Panc1 (cell line): ENCODE measurements at regions not wholly inside any gene's neighbourhood (a gene's known extent, or its start where the extent isn't known, plus 50 kb on each side); places are given as distances from the start of the nearest gene placed in this dataset.

ENCODE experiments used
- ATAC-seq: fragments of 200-7000 bp; cut with Tn5 transposase; 2 replicates; pipeline ENCODE4 v1.9.1; 2020; ENCODE audit warnings: mild to moderate bottlenecking, moderate library complexity
- BruUV-seq: library from RNA; stranded (reverse); fragments of 400-500 nt; replicated peaks from 2 replicates; lab custom pipeline; 2021; lab: Mats Ljungman, UMichigan
- CTCF ChIA-PET: fragments of 300-600 bp; sonication (Branson Sonifier 250); formaldehyde crosslinking; loops from one replicate; lab custom pipeline; 2022; ENCODE audit warnings: antibody characterized with exemption; lab: Charles Lee
- POLR2A ChIA-PET: fragments of 300-600 bp; sonication (Branson Sonifier 250); formaldehyde crosslinking; loops from one replicate; lab custom pipeline; 2022; ENCODE audit warnings: antibody characterized with exemption; lab: Charles Lee
- DNase-seq: peaks from one replicate; pipeline ENCODE4 v3.0.0-alpha.2; 2010; ENCODE audit warnings: low read depth, low spot score
- H3K27ac ChIP-seq: 2 replicates; pipeline ENCODE4 v1.5.1; 2011; ENCODE audit warnings: mild to moderate bottlenecking, low read length, inconsistent platforms
- H3K27me3 ChIP-seq: fragments of 200-500 bp; sonication (Bioruptor generic); 2 replicates; pipeline ENCODE4 v1.6.0; 2014; ENCODE audit warnings: low read length, inconsistent platforms; ENCODE audit not compliant: control insufficient read depth, insufficient read depth
- H3K36me3 ChIP-seq: fragments of 200-500 bp; sonication (Bioruptor generic); 2 replicates; pipeline ENCODE4 v1.5.1; 2014; ENCODE audit warnings: inconsistent platforms, mild to moderate bottlenecking, low read length, moderate library complexity; ENCODE audit not compliant: control insufficient read depth, insufficient read depth
- H3K4me1 ChIP-seq: 2 replicates; pipeline ENCODE4 v1.5.1; 2011; ENCODE audit warnings: inconsistent platforms, mild to moderate bottlenecking, low read length, moderate library complexity; ENCODE audit not compliant: control insufficient read depth, insufficient read depth
- H3K4me3 ChIP-seq, 2 experiments: 2 replicates each; pipeline ENCODE4 v1.5.1; 2011 to 2012; ENCODE audit warnings: low read depth in 2 of 2, low read length in 2 of 2, mild to moderate bottlenecking in 2 of 2, inconsistent platforms in 1 of 2, moderate library complexity in 1 of 2
- H3K9me3 ChIP-seq: fragments of 200-500 bp; sonication (Bioruptor generic); 2 replicates; pipeline ENCODE4 v1.5.1; 2014; ENCODE audit warnings: low read depth, mild to moderate bottlenecking, inconsistent platforms, low read length, moderate library complexity; ENCODE audit not compliant: control insufficient read depth, insufficient read depth
- CTCF ChIP-seq: fragments of 450-650 bp; IDR thresholded peaks from 2 replicates; pipeline ENCODE4 v1.5.1; 2017; ENCODE audit warnings: mild to moderate bottlenecking
- POLR2AphosphoS5 ChIP-seq: IDR thresholded peaks from 2 replicates; pipeline ENCODE4 v1.6.1; 2012; ENCODE audit warnings: mild to moderate bottlenecking, low read depth, low read length, moderate library complexity
- REST ChIP-seq, 2 experiments: IDR thresholded peaks; 2 replicates each; pipeline ENCODE4 v1.6.1; 2011 to 2012; ENCODE audit warnings: low read depth in 2 of 2, control low read depth in 1 of 2, low read length in 1 of 2, mild to moderate bottlenecking in 1 of 2, moderate library complexity in 1 of 2; ENCODE audit not compliant: insufficient read depth in 1 of 2
- SIN3A ChIP-seq: IDR thresholded peaks from 2 replicates; pipeline ENCODE4 v1.6.1; 2012; ENCODE audit warnings: low read depth, mild to moderate bottlenecking, low read length, moderate library complexity, borderline replicate concordance; ENCODE audit not compliant: insufficient read depth
- TCF7L2 ChIP-seq: IDR thresholded peaks from 2 replicates; pipeline ENCODE4 v1.6.1; 2011; ENCODE audit warnings: mild to moderate bottlenecking, low read depth, low read length, inconsistent platforms
- in situ Hi-C: cut with HindIII; loops from 2 replicates; pipeline ENCODE4 v1.10.0; 2016; ENCODE audit warnings: low sequenced_read_pairs, low pct_unique_long_range_greater_than_20kb
- intact Hi-C: fragments of 100-400 bp; cut with micrococcal nuclease; formaldehyde crosslinking; loops from one replicate; pipeline ENCODE4 v1.10.0; 2022; ENCODE audit not compliant: unreplicated experiment

- DNase-seq (no peak), ATAC-seq (no peak)
- no peaks in the 10 kb centered on the region for H3K36me3 ChIP-seq
- in situ Hi-C loops = no loop called here
- BruUV-seq = no TSS peak
- no peaks in the 10 kb centered on the region for H3K9me3 ChIP-seq
- H3K4me3 ChIP-seq = no peak overlapping the region
- H3K4me1 ChIP-seq = no peaks in the 10 kb centered on the region
- TF ChIP-seq TCF7L2 (no peak), REST (IDR thresholded peaks at IDR 0.05; ENCODE audit: insufficient read depth in 1 of 2, low read depth in 2 of 2, low read length in 1 of 2) (no peak), POLR2AphosphoS5 (no peak), CTCF (no peak), SIN3A (no peak)
- ChIA-PET CTCF (no interaction called here), POLR2A (no interaction called here)
- H3K27me3 ChIP-seq = no peaks in the 10 kb centered on the region
- intact Hi-C loops = no loop called here
- no peak overlapping the region for H3K27ac ChIP-seq
Observed at GRCh38 chr13:90416938-90417337, 930.5 kb upstream of the MIR17HG start.

GRCh38 chr13:90420683-90421082 is 926.8 kb upstream of the MIR17HG start:
- H3K9me3 ChIP-seq = no peaks in the 10 kb centered on the region
- H3K36me3 ChIP-seq = no peaks in the 10 kb centered on the region
- no peaks in the 10 kb centered on the region for H3K4me1 ChIP-seq
- no peaks in the 10 kb centered on the region for H3K27me3 ChIP-seq
- no peak overlapping the region for H3K4me3 ChIP-seq
- ChIA-PET CTCF (no interaction called here), POLR2A (no interaction called here)
- DNase-seq (no peak), ATAC-seq (no peak)
- H3K27ac ChIP-seq = no peak overlapping the region
- in situ Hi-C loops = no loop called here
- TF ChIP-seq CTCF (peak; percentile 12; the same call in 1 of the 2 replicates), SIN3A (no peak), POLR2AphosphoS5 (no peak)
- intact Hi-C loops = no loop called here
- no TSS peak for BruUV-seq
